ENCODE measurements at regions not wholly inside any gene's neighbourhood (a gene's known extent, or its start where the extent isn't known, plus 50 kb on each side); places are given as distances from the start of the nearest gene placed in this dataset.

GRCh38 chr16:20167323-20167722 lies 93.6 kb upstream of the GPR139 start:
- no peak for DNase-seq (ENCODE audit: low spot score)

- no peak for DNase-seq (ENCODE audit: low spot score)
These were observed 93.0 kb upstream of the GPR139 start for GRCh38 chr16:20166531-20167235.

- no peak for DNase-seq (ENCODE audit: low spot score)
These were observed 79.8 kb upstream of the GPR139 start for GRCh38 chr16:20153444-20153843.

GRCh38 chr16:20147091-20147490 lies 73.4 kb upstream of the GPR139 start:
- no peak for DNase-seq (ENCODE audit: low spot score)

GRCh38 chr16:20141956-20142355 lies 68.3 kb upstream of the GPR139 start:
- no peak for DNase-seq (ENCODE audit: low spot score)

GRCh38 chr16:20137909-20138308 lies 64.2 kb upstream of the GPR139 start:
- DNase-seq (ENCODE audit: low spot score), result no peak

GRCh38 chr16:20137194-20137593 lies 63.5 kb upstream of the GPR139 start:
- peak; percentile 14 for DNase-seq (ENCODE audit: low spot score)

GRCh38 chr16:20136446-20136968 lies 62.8 kb upstream of the GPR139 start:
- peak; percentile 10 for DNase-seq (ENCODE audit: low spot score)

- no peak for DNase-seq (ENCODE audit: low spot score)
These were observed 55.7 kb upstream of the GPR139 start for GRCh38 chr16:20129375-20129774.

All from RKO (cell line).